ENCODE measurements at regions not wholly inside any gene's neighbourhood (a gene's known extent, or its start where the extent isn't known, plus 50 kb on each side); places are given as distances from the start of the nearest gene placed in this dataset.

GRCh38 chr5:98490348-98490747 is 283.1 kb upstream of the RGMB start:
- DNase-seq (ENCODE audit: insufficient read length), result no peak
- no peak for FAIRE-seq
- TF ChIP-seq TAF1 (IDR thresholded peaks at IDR 0.05; ENCODE audit: borderline replicate concordance, low read depth, low read length), result no peak
- no peak for TF ChIP-seq POLR2A (IDR thresholded peaks at IDR 0.05; ENCODE audit: low read depth, low read length)
- no peak for TF ChIP-seq POLR2AphosphoS5 (IDR thresholded peaks at IDR 0.05; ENCODE audit: low read depth, low read length)

GRCh38 chr5:98492258-98492657 is 281.2 kb upstream of the RGMB start:
- no peak for FAIRE-seq
- TF ChIP-seq TAF1 (IDR thresholded peaks at IDR 0.05; ENCODE audit: borderline replicate concordance, low read depth, low read length), result no peak
- no peak for TF ChIP-seq POLR2A (IDR thresholded peaks at IDR 0.05; ENCODE audit: low read depth, low read length)
- TF ChIP-seq POLR2AphosphoS5 (IDR thresholded peaks at IDR 0.05; ENCODE audit: low read depth, low read length), result no peak
- DNase-seq (ENCODE audit: insufficient read length), result no peak

- FAIRE-seq (no peak), DNase-seq (ENCODE audit: insufficient read length) (no peak)
- TF ChIP-seq TAF1 (IDR thresholded peaks at IDR 0.05; ENCODE audit: borderline replicate concordance, low read depth, low read length), result no peak
- no peak for TF ChIP-seq POLR2A (IDR thresholded peaks at IDR 0.05; ENCODE audit: low read depth, low read length)
- no peak for TF ChIP-seq POLR2AphosphoS5 (IDR thresholded peaks at IDR 0.05; ENCODE audit: low read depth, low read length)
These were observed 276.0 kb upstream of the RGMB start for GRCh38 chr5:98497418-98497817.

GRCh38 chr5:98498028-98498427 is 275.4 kb upstream of the RGMB start:
- TF ChIP-seq POLR2A (IDR thresholded peaks at IDR 0.05; ENCODE audit: low read depth, low read length), result no peak
- TF ChIP-seq POLR2AphosphoS5 (IDR thresholded peaks at IDR 0.05; ENCODE audit: low read depth, low read length), result no peak
- TF ChIP-seq TAF1 (IDR thresholded peaks at IDR 0.05; ENCODE audit: borderline replicate concordance, low read depth, low read length), result no peak
- DNase-seq (ENCODE audit: insufficient read length), result no peak

GRCh38 chr5:98499892-98500291 is 273.6 kb upstream of the RGMB start:
- FAIRE-seq (no peak), DNase-seq (ENCODE audit: insufficient read length) (no peak)
- no peak for TF ChIP-seq POLR2AphosphoS5 (IDR thresholded peaks at IDR 0.05; ENCODE audit: low read depth, low read length)
- TF ChIP-seq TAF1 (IDR thresholded peaks at IDR 0.05; ENCODE audit: borderline replicate concordance, low read depth, low read length), result no peak
- TF ChIP-seq POLR2A (IDR thresholded peaks at IDR 0.05; ENCODE audit: low read depth, low read length), result no peak

More at GRCh38 chr5:98498028-98498427, 275.4 kb upstream of the RGMB start:
- FAIRE-seq, result no peak

GRCh38 chr5:98500811-98501210 is 272.7 kb upstream of the RGMB start:
- TF ChIP-seq TAF1 (IDR thresholded peaks at IDR 0.05; ENCODE audit: borderline replicate concordance, low read depth, low read length), result no peak
- no peak for TF ChIP-seq POLR2AphosphoS5 (IDR thresholded peaks at IDR 0.05; ENCODE audit: low read depth, low read length)
- TF ChIP-seq POLR2A (IDR thresholded peaks at IDR 0.05; ENCODE audit: low read depth, low read length), result no peak
- no peak for FAIRE-seq
- DNase-seq (ENCODE audit: insufficient read length), result no peak

- TF ChIP-seq POLR2AphosphoS5 (IDR thresholded peaks at IDR 0.05; ENCODE audit: low read depth, low read length) (no peak), POLR2A (IDR thresholded peaks at IDR 0.05; ENCODE audit: low read depth, low read length) (no peak), TAF1 (IDR thresholded peaks at IDR 0.05; ENCODE audit: borderline replicate concordance, low read depth, low read length) (no peak)
- FAIRE-seq, result no peak
- no peak for DNase-seq (ENCODE audit: insufficient read length)
These were observed 269.8 kb upstream of the RGMB start for GRCh38 chr5:98503616-98504015.

GRCh38 chr5:98504505-98504904 is 269.0 kb upstream of the RGMB start:
- DNase-seq (ENCODE audit: insufficient read length) (no peak), FAIRE-seq (no peak)
- TF ChIP-seq POLR2AphosphoS5 (IDR thresholded peaks at IDR 0.05; ENCODE audit: low read depth, low read length) (no peak), POLR2A (IDR thresholded peaks at IDR 0.05; ENCODE audit: low read depth, low read length) (no peak), TAF1 (IDR thresholded peaks at IDR 0.05; ENCODE audit: borderline replicate concordance, low read depth, low read length) (no peak)

GRCh38 chr5:98510143-98510985 is 263.1 kb upstream of the RGMB start:
- no peak for TF ChIP-seq POLR2AphosphoS5 (IDR thresholded peaks at IDR 0.05; ENCODE audit: low read depth, low read length)
- DNase-seq (ENCODE audit: insufficient read length), result no peak
- FAIRE-seq, result no peak

- no peak for FAIRE-seq
- DNase-seq (ENCODE audit: insufficient read length), result no peak
- TF ChIP-seq POLR2A (IDR thresholded peaks at IDR 0.05; ENCODE audit: low read depth, low read length) (no peak), POLR2AphosphoS5 (IDR thresholded peaks at IDR 0.05; ENCODE audit: low read depth, low read length) (no peak), TAF1 (IDR thresholded peaks at IDR 0.05; ENCODE audit: borderline replicate concordance, low read depth, low read length) (no peak)
These were observed 260.1 kb upstream of the RGMB start for GRCh38 chr5:98513380-98513779.

GRCh38 chr5:98514215-98514614 is 259.2 kb upstream of the RGMB start:
- no peak for TF ChIP-seq TAF1 (IDR thresholded peaks at IDR 0.05; ENCODE audit: borderline replicate concordance, low read depth, low read length)
- TF ChIP-seq POLR2A (IDR thresholded peaks at IDR 0.05; ENCODE audit: low read depth, low read length), result no peak
- no peak for TF ChIP-seq POLR2AphosphoS5 (IDR thresholded peaks at IDR 0.05; ENCODE audit: low read depth, low read length)
- DNase-seq (ENCODE audit: insufficient read length) (no peak), FAIRE-seq (no peak)

- no peak for FAIRE-seq
- no peak for DNase-seq (ENCODE audit: insufficient read length)
- no peak for TF ChIP-seq POLR2A (IDR thresholded peaks at IDR 0.05; ENCODE audit: low read depth, low read length)
- TF ChIP-seq TAF1 (IDR thresholded peaks at IDR 0.05; ENCODE audit: borderline replicate concordance, low read depth, low read length), result no peak
- no peak for TF ChIP-seq POLR2AphosphoS5 (IDR thresholded peaks at IDR 0.05; ENCODE audit: low read depth, low read length)
These were observed 256.8 kb upstream of the RGMB start for GRCh38 chr5:98516701-98517100.

Measured in GM12892 (cell line).